ENCODE measurements at regions not wholly inside any gene's neighbourhood (a gene's known extent, or its start where the extent isn't known, plus 50 kb on each side); places are given as distances from the start of the nearest gene placed in this dataset.
A peak's percentile ranks its signal among the peaks of the same experiment; 100 is the strongest.

DNA sequence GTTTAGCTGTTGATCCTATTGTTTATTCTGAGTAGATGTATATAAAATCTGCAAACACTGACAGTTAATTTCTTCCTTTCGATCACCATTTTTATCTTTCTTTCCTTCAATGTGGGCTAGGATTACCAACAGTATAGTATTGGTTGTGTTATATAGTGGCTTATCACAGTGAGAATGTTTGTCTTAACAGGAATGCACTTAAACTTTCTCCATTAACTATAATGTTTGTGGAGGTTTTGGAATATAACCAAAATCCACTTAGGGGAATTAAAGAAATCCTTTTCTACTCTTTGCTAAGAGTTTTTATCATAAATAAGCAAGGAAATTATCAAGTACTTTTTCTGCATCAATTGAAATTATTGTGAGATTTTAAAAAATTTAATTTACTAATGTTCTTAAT lies 244.6 kb downstream of the LACC1 start:
- Histone ChIP-seq H3K27me3 (replicated peaks; ENCODE audit: insufficient read depth) (no peaks in the 10 kb centered on the region), H3K27ac (no peak overlapping the region), H3K36me3 (no peaks in the 10 kb centered on the region), H3K4me3 (no peak overlapping the region), H3K9me3 (no peaks in the 10 kb centered on the region), H3K4me1 (ENCODE audit: control insufficient read depth in 1 of 2, low read depth in 2 of 2) (peaks cover 17 to 38% of the 10 kb centered on the region in 2 donors)
- TF ChIP-seq, protein P1, sequence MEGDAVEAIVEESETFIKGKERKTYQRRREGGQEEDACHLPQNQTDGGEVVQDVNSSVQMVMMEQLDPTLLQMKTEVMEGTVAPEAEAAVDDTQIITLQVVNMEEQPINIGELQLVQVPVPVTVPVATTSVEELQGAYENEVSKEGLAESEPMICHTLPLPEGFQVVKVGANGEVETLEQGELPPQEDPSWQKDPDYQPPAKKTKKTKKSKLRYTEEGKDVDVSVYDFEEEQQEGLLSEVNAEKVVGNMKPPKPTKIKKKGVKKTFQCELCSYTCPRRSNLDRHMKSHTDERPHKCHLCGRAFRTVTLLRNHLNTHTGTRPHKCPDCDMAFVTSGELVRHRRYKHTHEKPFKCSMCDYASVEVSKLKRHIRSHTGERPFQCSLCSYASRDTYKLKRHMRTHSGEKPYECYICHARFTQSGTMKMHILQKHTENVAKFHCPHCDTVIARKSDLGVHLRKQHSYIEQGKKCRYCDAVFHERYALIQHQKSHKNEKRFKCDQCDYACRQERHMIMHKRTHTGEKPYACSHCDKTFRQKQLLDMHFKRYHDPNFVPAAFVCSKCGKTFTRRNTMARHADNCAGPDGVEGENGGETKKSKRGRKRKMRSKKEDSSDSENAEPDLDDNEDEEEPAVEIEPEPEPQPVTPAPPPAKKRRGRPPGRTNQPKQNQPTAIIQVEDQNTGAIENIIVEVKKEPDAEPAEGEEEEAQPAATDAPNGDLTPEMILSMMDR (IDR thresholded peaks at IDR 0.05) = no peak
- ATAC-seq (ENCODE audit: insufficient number of reproducible peaks, low FRiP score, low read depth) (no peak), DNase-seq (ENCODE audit: low spot score) (no peak)

DNA sequence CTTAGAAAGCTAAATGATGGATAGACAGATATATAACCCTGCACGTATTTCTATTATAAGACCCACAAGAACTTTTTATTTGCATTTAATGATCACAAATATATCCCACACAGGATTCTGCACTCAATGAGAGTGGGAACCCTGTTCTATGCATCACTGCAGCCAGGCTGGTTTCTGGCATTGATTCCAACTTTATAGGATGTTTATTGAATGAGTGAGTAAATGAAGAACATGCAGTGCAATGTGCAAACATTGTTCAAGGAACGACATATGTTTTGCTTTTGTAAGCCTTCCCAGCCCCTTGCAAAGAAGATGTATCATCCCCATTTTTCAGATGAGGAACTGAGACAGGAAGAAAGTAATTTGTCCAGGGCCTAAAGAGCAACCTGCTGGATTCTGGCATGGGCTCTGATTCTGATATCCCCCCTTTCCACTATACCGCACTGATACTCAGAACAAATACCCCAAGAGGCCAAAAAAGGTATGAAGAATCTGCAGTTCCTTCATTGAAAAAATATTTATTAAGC lies 246.3 kb downstream of the LACC1 start:
- Histone ChIP-seq H3K4me1 (ENCODE audit: control insufficient read depth in 1 of 2, low read depth in 2 of 2) (peaks cover 12 to 22% of the 10 kb centered on the region in 2 donors), H3K27ac (no peak overlapping the region), H3K27me3 (replicated peaks; ENCODE audit: insufficient read depth) (no peaks in the 10 kb centered on the region), H3K36me3 (no peaks in the 10 kb centered on the region), H3K4me3 (no peak overlapping the region), H3K9me3 (no peaks in the 10 kb centered on the region)
- TF ChIP-seq, protein P1 (IDR thresholded peaks at IDR 0.05) = no peak
- DNase-seq (ENCODE audit: low spot score) (no peak), ATAC-seq (ENCODE audit: insufficient number of reproducible peaks, low FRiP score, low read depth) (no peak)

DNA sequence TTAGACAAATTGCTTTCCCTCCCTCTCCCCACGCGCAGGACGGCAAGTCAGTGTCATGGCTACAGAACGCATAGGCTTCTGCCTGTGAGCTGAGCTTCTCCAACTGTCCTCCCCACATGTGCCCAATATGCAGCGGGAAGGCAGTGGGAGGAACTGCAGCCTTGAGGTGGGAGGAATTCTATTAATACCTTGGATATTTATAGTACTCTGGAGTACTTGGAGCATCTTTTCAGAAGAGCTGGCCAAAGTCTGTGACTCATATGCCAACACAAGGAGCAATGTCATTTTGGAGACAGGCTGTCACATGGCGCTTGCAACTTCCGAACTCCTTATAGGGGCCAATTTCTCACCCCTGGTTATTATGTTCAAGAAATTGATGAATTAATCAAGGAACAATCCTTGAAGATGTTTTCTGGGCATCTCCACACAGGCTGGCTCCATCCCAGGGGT lies 245.0 kb upstream of the SERP2 start:
- TF ChIP-seq, protein P1 (IDR thresholded peaks at IDR 0.05) = peak; percentile 35
- H3K36me3 ChIP-seq = no peaks in the 10 kb centered on the region
- no peaks in the 10 kb centered on the region for H3K9me3 ChIP-seq
- H3K4me1 ChIP-seq (ENCODE audit: control insufficient read depth in 1 of 2, low read depth in 2 of 2) = peaks cover 15 to 28% of the 10 kb centered on the region in 2 donors
- peak overlapping the region; percentile 26 for H3K4me3 ChIP-seq
- DNase-seq (ENCODE audit: low spot score) (no peak), ATAC-seq (ENCODE audit: insufficient number of reproducible peaks, low FRiP score, low read depth) (peak; percentile 82)
- no peaks in the 10 kb centered on the region for H3K27me3 ChIP-seq (replicated peaks; ENCODE audit: insufficient read depth)
- no peak overlapping the region for H3K27ac ChIP-seq

DNA sequence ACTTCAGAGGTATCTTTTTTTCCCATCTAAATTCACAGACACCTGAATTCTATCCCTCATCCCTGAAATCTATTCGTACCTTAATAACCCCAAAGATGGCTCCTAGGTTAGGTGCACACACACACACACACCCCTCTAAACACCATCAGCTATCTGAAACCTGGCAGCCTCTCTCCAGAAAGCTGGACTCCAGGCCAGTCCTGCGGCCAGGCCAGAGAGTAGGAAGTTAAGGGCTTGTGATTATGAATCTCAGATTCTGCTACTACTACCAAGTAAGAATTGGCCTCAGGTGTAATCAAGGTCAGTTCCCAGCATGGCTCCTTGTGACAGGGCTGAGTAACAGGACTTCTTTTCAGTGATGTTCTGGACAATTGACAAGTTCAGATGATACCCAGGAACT lies 244.2 kb upstream of the SERP2 start:
- no peaks in the 10 kb centered on the region for H3K27me3 ChIP-seq (replicated peaks; ENCODE audit: insufficient read depth)
- no peaks in the 10 kb centered on the region for H3K36me3 ChIP-seq
- no peak overlapping the region for H3K4me3 ChIP-seq
- peaks cover 15 to 28% of the 10 kb centered on the region in 2 donors for H3K4me1 ChIP-seq (ENCODE audit: control insufficient read depth in 1 of 2, low read depth in 2 of 2)
- DNase-seq (ENCODE audit: low spot score) = no peak
- no peak overlapping the region for H3K27ac ChIP-seq
- no peak for ATAC-seq (ENCODE audit: insufficient number of reproducible peaks, low FRiP score, low read depth)
- TF ChIP-seq, protein P1 (IDR thresholded peaks at IDR 0.05) = no peak
- H3K9me3 ChIP-seq = no peaks in the 10 kb centered on the region

DNA sequence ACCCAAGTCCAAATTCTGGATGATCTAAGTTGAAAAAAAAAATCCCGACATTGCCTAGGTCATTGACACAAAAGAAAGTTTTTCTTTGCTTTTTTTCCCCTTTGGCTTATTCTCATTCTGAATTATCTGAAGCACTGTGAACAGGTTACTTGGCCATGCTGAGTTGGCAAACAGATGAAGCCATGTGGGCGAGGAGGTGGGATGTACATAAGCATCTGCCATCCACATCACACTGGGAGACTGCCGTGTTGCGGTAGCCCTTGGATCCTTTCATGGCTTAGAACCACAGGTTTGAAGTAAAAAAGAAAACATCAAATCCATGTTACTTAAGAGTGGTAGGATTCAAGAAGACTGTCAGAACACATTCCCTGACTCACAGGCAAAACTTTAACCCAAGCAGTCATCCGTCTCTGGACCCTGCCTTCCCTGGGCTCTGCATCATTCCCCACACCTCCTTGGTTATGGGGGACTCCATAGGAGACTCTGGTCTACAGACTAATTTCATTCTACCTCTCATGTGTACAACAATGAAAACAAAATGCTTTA lies 242.5 kb upstream of the SERP2 start:
- peaks cover 15 to 28% of the 10 kb centered on the region in 2 donors for H3K4me1 ChIP-seq (ENCODE audit: control insufficient read depth in 1 of 2, low read depth in 2 of 2)
- ATAC-seq (ENCODE audit: insufficient number of reproducible peaks, low FRiP score, low read depth) = no peak

More for the DNA sequence above, 242.5 kb upstream of the SERP2 start:
- no peak for DNase-seq (ENCODE audit: low spot score)
- TF ChIP-seq, protein P1 (IDR thresholded peaks at IDR 0.05) = no peak
- Histone ChIP-seq H3K27me3 (replicated peaks; ENCODE audit: insufficient read depth) (no peaks in the 10 kb centered on the region), H3K36me3 (no peaks in the 10 kb centered on the region), H3K9me3 (no peaks in the 10 kb centered on the region), H3K27ac (no peak overlapping the region), H3K4me3 (no peak overlapping the region)
